ENCODE measurements at regions not wholly inside any gene's neighbourhood (a gene's known extent, or its start where the extent isn't known, plus 50 kb on each side); places are given as distances from the start of the nearest gene placed in this dataset.

DNA sequence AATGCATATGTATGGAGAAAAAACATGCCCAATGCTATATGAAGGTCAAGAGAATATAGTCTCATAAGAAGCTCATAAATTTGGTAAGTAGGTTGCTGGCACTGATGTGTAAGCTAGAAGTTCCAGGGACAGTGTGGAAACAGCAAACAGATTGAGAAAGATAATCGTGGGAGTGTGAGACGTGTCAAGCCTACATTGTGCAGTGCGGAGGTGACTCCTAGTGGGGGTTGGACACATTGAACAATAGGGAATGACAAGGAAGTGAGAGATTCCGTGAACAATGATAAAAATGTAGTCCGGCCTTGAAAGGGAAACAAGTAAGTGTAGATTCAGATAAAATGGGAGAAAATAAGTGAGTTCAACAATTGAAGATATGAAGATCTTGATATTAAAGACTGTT is 788.4 kb upstream of the PRMT6 start:
- TF ChIP-seq, protein P1, sequence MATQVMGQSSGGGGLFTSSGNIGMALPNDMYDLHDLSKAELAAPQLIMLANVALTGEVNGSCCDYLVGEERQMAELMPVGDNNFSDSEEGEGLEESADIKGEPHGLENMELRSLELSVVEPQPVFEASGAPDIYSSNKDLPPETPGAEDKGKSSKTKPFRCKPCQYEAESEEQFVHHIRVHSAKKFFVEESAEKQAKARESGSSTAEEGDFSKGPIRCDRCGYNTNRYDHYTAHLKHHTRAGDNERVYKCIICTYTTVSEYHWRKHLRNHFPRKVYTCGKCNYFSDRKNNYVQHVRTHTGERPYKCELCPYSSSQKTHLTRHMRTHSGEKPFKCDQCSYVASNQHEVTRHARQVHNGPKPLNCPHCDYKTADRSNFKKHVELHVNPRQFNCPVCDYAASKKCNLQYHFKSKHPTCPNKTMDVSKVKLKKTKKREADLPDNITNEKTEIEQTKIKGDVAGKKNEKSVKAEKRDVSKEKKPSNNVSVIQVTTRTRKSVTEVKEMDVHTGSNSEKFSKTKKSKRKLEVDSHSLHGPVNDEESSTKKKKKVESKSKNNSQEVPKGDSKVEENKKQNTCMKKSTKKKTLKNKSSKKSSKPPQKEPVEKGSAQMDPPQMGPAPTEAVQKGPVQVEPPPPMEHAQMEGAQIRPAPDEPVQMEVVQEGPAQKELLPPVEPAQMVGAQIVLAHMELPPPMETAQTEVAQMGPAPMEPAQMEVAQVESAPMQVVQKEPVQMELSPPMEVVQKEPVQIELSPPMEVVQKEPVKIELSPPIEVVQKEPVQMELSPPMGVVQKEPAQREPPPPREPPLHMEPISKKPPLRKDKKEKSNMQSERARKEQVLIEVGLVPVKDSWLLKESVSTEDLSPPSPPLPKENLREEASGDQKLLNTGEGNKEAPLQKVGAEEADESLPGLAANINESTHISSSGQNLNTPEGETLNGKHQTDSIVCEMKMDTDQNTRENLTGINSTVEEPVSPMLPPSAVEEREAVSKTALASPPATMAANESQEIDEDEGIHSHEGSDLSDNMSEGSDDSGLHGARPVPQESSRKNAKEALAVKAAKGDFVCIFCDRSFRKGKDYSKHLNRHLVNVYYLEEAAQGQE (IDR thresholded peaks at IDR 0.05; ENCODE audit: insufficient read depth in 1 of 2, low read depth in 2 of 2, low read length in 1 of 2): no peak
- TF ChIP-seq, protein P2, sequence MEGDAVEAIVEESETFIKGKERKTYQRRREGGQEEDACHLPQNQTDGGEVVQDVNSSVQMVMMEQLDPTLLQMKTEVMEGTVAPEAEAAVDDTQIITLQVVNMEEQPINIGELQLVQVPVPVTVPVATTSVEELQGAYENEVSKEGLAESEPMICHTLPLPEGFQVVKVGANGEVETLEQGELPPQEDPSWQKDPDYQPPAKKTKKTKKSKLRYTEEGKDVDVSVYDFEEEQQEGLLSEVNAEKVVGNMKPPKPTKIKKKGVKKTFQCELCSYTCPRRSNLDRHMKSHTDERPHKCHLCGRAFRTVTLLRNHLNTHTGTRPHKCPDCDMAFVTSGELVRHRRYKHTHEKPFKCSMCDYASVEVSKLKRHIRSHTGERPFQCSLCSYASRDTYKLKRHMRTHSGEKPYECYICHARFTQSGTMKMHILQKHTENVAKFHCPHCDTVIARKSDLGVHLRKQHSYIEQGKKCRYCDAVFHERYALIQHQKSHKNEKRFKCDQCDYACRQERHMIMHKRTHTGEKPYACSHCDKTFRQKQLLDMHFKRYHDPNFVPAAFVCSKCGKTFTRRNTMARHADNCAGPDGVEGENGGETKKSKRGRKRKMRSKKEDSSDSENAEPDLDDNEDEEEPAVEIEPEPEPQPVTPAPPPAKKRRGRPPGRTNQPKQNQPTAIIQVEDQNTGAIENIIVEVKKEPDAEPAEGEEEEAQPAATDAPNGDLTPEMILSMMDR (IDR thresholded peaks at IDR 0.05): peak; percentile 34; the same call in 1 of the 2 replicates
- no peak for TF ChIP-seq SIN3A (IDR thresholded peaks at IDR 0.05; ENCODE audit: borderline replicate concordance, insufficient read depth, low read depth, low read length)

Measured in Panc1 (cell line).